ENCODE measurements at regions not wholly inside any gene's neighbourhood (a gene's known extent, or its start where the extent isn't known, plus 50 kb on each side); places are given as distances from the start of the nearest gene placed in this dataset.

DNA sequence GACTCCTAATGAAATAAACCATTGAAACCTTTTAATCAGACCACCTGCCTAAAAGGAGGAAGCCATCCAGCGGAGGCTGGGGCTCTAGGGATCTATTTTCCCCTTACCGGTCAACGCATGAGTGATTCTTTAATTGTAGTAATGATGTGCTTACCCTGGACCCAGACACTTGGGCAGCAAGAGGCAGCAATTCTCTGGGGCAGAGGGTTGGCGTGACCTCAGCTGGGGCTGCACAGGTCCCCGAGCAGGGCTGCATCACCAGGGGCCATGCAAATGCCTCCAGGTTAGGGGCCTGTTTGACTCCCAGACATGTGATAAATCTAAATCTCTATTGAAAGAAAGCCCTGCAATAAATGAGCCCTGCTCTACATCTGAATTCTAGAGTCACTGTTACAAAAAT is 194.2 kb upstream of the TSHZ3 start:
- TF ChIP-seq, protein P1, sequence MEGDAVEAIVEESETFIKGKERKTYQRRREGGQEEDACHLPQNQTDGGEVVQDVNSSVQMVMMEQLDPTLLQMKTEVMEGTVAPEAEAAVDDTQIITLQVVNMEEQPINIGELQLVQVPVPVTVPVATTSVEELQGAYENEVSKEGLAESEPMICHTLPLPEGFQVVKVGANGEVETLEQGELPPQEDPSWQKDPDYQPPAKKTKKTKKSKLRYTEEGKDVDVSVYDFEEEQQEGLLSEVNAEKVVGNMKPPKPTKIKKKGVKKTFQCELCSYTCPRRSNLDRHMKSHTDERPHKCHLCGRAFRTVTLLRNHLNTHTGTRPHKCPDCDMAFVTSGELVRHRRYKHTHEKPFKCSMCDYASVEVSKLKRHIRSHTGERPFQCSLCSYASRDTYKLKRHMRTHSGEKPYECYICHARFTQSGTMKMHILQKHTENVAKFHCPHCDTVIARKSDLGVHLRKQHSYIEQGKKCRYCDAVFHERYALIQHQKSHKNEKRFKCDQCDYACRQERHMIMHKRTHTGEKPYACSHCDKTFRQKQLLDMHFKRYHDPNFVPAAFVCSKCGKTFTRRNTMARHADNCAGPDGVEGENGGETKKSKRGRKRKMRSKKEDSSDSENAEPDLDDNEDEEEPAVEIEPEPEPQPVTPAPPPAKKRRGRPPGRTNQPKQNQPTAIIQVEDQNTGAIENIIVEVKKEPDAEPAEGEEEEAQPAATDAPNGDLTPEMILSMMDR (conservative IDR thresholded peaks at IDR 0.05), result no peak
- TF ChIP-seq ZFX (IDR thresholded peaks at IDR 0.05), result no peak

All from C4-2B (cell line).